IMR-90 (cell line): ENCODE measurements at regions not wholly inside any gene's neighbourhood (a gene's known extent, or its start where the extent isn't known, plus 50 kb on each side); places are given as distances from the start of the nearest gene placed in this dataset.

ENCODE experiments used
- ATAC-seq: fragments of 200-7000 bp; cut with Tn5 transposase; 2 replicates; pipeline ENCODE4 v1.9.1; 2020; ENCODE audit warnings: low read depth, mild to moderate bottlenecking, moderate library complexity
- BruUV-seq: library from RNA; stranded (reverse); fragments of 400-500 nt; replicated peaks from 2 replicates; lab custom pipeline; 2021; lab: Mats Ljungman, UMichigan
- CTCF ChIA-PET: fragments of 300-600 bp; formaldehyde crosslinking; extraction: SDS; loops from one replicate; lab custom pipeline; 2021; ENCODE audit warnings: antibody characterized with exemption; lab: Yijun Ruan, JAX
- POLR2A ChIA-PET: fragments of 300-600 bp; sonication (Branson Sonifier 250); formaldehyde crosslinking; loops from one replicate; lab custom pipeline; 2022; ENCODE audit warnings: antibody characterized with exemption; ENCODE audit not compliant: unreplicated experiment; lab: Charles Lee
- DNase-seq: peaks from one replicate; pipeline ENCODE4 v3.0.0; 2013
- H2AFZ ChIP-seq: replicated peaks from 2 replicates; pipeline ENCODE3; 2013; ENCODE audit warnings: low read length, mild to moderate bottlenecking; ENCODE audit not compliant: poor library complexity
- H2AK5ac ChIP-seq: 2 replicates; pipeline ENCODE4 v1.6.1; 2013; ENCODE audit warnings: low read depth, low read length, inconsistent platforms
- H2AK9ac ChIP-seq: replicated peaks from 2 replicates; pipeline ENCODE3; 2013; ENCODE audit warnings: mild to moderate bottlenecking, low read depth, low read length, moderate library complexity; ENCODE audit not compliant: poor library complexity
- H2BK120ac ChIP-seq: 2 replicates; pipeline ENCODE4 v1.6.1; 2013; ENCODE audit warnings: low read depth, low read length, inconsistent platforms
- H2BK15ac ChIP-seq: 3 replicates; pipeline ENCODE4 v1.6.1; 2013; ENCODE audit warnings: low read depth, low read length, inconsistent platforms
- H2BK20ac ChIP-seq: 2 replicates; pipeline ENCODE4 v1.6.1; 2013; ENCODE audit warnings: low read depth, mild to moderate bottlenecking, inconsistent platforms, low read length, moderate library complexity
- H2BK5ac ChIP-seq: 2 replicates; pipeline ENCODE4 v1.6.1; 2013; ENCODE audit warnings: mild to moderate bottlenecking, low read depth, low read length, inconsistent platforms; ENCODE audit not compliant: poor library complexity, severe bottlenecking
- H3K14ac ChIP-seq: replicated peaks from 2 replicates; pipeline ENCODE4 v1.6.1; 2013; ENCODE audit warnings: low read depth, low read length, inconsistent platforms
- H3K18ac ChIP-seq: 2 replicates; pipeline ENCODE4 v1.6.1; 2013; ENCODE audit warnings: low read depth, low read length, control low read depth
- H3K23ac ChIP-seq: 2 replicates; pipeline ENCODE4 v1.6.1; 2013; ENCODE audit warnings: low read depth, low read length, inconsistent platforms
- H3K27ac ChIP-seq: 2 replicates; pipeline ENCODE4 v1.5.1; 2013; ENCODE audit warnings: mild to moderate bottlenecking, control low read depth, low read length; ENCODE audit not compliant: insufficient read depth
- H3K27me3 ChIP-seq: 2 replicates; pipeline ENCODE4 v1.6.1; 2013; ENCODE audit warnings: low read length; ENCODE audit not compliant: control insufficient read depth, insufficient read depth
- H3K36me3 ChIP-seq: 2 replicates; pipeline ENCODE4 v1.6.1; 2013; ENCODE audit warnings: low read length, mixed read lengths; ENCODE audit not compliant: control insufficient read depth, insufficient read depth
- H3K4ac ChIP-seq: 2 replicates; pipeline ENCODE4 v1.6.1; 2013; ENCODE audit warnings: low read depth, low read length, inconsistent platforms
- H3K4me1 ChIP-seq: 2 replicates; pipeline ENCODE4 v1.6.1; 2013; ENCODE audit warnings: low read length, mixed read lengths; ENCODE audit not compliant: control insufficient read depth, insufficient read depth
- H3K4me2 ChIP-seq: 2 replicates; pipeline ENCODE4 v1.6.1; 2013; ENCODE audit warnings: low read depth, mild to moderate bottlenecking, control low read depth, low read length, moderate library complexity
- H3K4me3 ChIP-seq: 2 replicates; pipeline ENCODE4 v1.5.1; 2013; ENCODE audit warnings: low read depth, mild to moderate bottlenecking, control low read depth, low read length, moderate library complexity; ENCODE audit not compliant: insufficient read depth
- H3K56ac ChIP-seq: 2 replicates; pipeline ENCODE4 v1.6.1; 2013; ENCODE audit warnings: low read length, inconsistent platforms; ENCODE audit not compliant: insufficient read depth; ENCODE audit errors: extremely low read depth
- H3K79me1 ChIP-seq, 2 experiments: 2 replicates each; pipeline ENCODE4 v1.6.1; 2013; ENCODE audit warnings: low read length in 2 of 2, inconsistent platforms in 1 of 2, low read depth in 1 of 2
- H3K9ac ChIP-seq: 2 replicates; pipeline ENCODE4 v1.6.1; 2013; ENCODE audit warnings: low read depth, low read length, control low read depth
- H3K9me1 ChIP-seq: 2 replicates; pipeline ENCODE4 v1.6.1; 2013; ENCODE audit warnings: low read length, inconsistent platforms; ENCODE audit not compliant: insufficient read depth
- H3K9me3 ChIP-seq: 2 replicates; pipeline ENCODE4 v1.6.1; 2013; ENCODE audit warnings: low read length; ENCODE audit not compliant: control insufficient read depth, insufficient read depth
- H4K20me1 ChIP-seq: 2 replicates; pipeline ENCODE4 v1.6.1; 2013; ENCODE audit warnings: low read length, inconsistent platforms; ENCODE audit not compliant: insufficient read depth
- H4K5ac ChIP-seq: 2 replicates; pipeline ENCODE4 v1.6.1; 2013; ENCODE audit warnings: mild to moderate bottlenecking, low read depth, low read length, control low read depth
- H4K8ac ChIP-seq, 2 experiments: 2 replicates each; pipeline ENCODE4 v1.6.1; 2013; ENCODE audit warnings: low read depth in 2 of 2, low read length in 2 of 2, control low read depth in 1 of 2, inconsistent platforms in 1 of 2
- H4K91ac ChIP-seq: 2 replicates; pipeline ENCODE4 v1.6.1; 2013; ENCODE audit warnings: low read depth, low read length, inconsistent platforms; ENCODE audit not compliant: insufficient read depth
- CEBPB ChIP-seq: IDR thresholded peaks from 2 replicates; pipeline ENCODE4 v1.6.1; 2012; ENCODE audit warnings: low read depth, low read length, improper control_type of control experiment
- CHD1 ChIP-seq: IDR thresholded peaks from 2 replicates; pipeline ENCODE4 v1.6.1; 2012; ENCODE audit warnings: low read depth, low read length, improper control_type of control experiment
- CTCF ChIP-seq: conservative IDR thresholded peaks from 2 replicates; pipeline ENCODE4 v1.5.1; 2012; ENCODE audit warnings: mild to moderate bottlenecking, low read depth, low read length, improper control_type of control experiment
- ELK1 ChIP-seq: fragments of 150-350 bp; IDR thresholded peaks from 2 replicates; pipeline ENCODE4 v1.6.1; 2016; ENCODE audit warnings: low read depth, mild to moderate bottlenecking, low read length, moderate library complexity, borderline replicate concordance
- POLR2A ChIP-seq: IDR thresholded peaks from 2 replicates; pipeline ENCODE4 v1.6.1; 2012; ENCODE audit warnings: mild to moderate bottlenecking, low read depth, low read length
- RCOR1 ChIP-seq: IDR thresholded peaks from 2 replicates; pipeline ENCODE4 v1.6.1; 2012; ENCODE audit warnings: mild to moderate bottlenecking, low read length, improper control_type of control experiment; ENCODE audit not compliant: insufficient replicate concordance
- RFX5 ChIP-seq: IDR thresholded peaks from 2 replicates; pipeline ENCODE4 v1.8.0; 2012; ENCODE audit warnings: low read depth, mild to moderate bottlenecking, low read length, moderate library complexity
- SMC3 ChIP-seq: fragments of 150-350 bp; IDR thresholded peaks from 2 replicates; pipeline ENCODE4 v1.6.1; 2016; ENCODE audit warnings: low read depth, mild to moderate bottlenecking, antibody characterized with exemption, low read length, moderate library complexity
- WGBS, 2 experiments: methylation state at CpG; one replicate each; pipeline versions ENCODE4 v1.1.5 to v1.1.7; 2013; ENCODE audit warnings: missing lambda C conversion rate in 2 of 2; ENCODE audit not compliant: insufficient read length in 1 of 2; ENCODE audit errors: extremely low coverage in 2 of 2; 5-methylcytosine and 5-hydroxymethylcytosine counted together
- dilution Hi-C: fragments of 300-500 bp; cut with HindIII; formaldehyde crosslinking; loops from one replicate; pipeline ENCODE4 v1.14.3; 2018; ENCODE audit warnings: low sequenced_read_pairs; ENCODE audit not compliant: unreplicated experiment
- in situ Hi-C: fragments of 300-500 bp; cut with MboI; formaldehyde crosslinking; loops from 3 replicates; pipeline ENCODE4 v1.14.3; 2019; ENCODE audit warnings: low sequenced_read_pairs, inconsistent platforms, mixed read lengths
- intact Hi-C: fragments of 100-400 bp; cut with micrococcal nuclease; formaldehyde crosslinking; loops from 2 replicates; pipeline ENCODE4 v1.10.0; 2022

GRCh38 chr2:16852651-16853050 lies 187.0 kb upstream of the CYRIA start:
- no peak overlapping the region for H2BK15ac ChIP-seq
- H4K91ac ChIP-seq: no peak overlapping the region
- H4K5ac ChIP-seq: no peak overlapping the region
- H3K14ac ChIP-seq: no peak overlapping the region
- no peak overlapping the region for H3K18ac ChIP-seq
- ChIA-PET POLR2A (no interaction called here), CTCF (no interaction called here)
- H2AFZ ChIP-seq: no peak overlapping the region
- no peak overlapping the region for H3K9ac ChIP-seq
- no peaks in the 10 kb centered on the region for H3K27me3 ChIP-seq
- H4K8ac ChIP-seq: no peak overlapping the region
- no peak overlapping the region for H2BK120ac ChIP-seq
- H3K79me1 ChIP-seq: no peaks in the 10 kb centered on the region
- H2AK5ac ChIP-seq: no peak overlapping the region
- H3K36me3 ChIP-seq: no peaks in the 10 kb centered on the region
- WGBS, 2 experiments: no CpG with 5 or more reads among the region's 2 CpGs
- H3K9me1 ChIP-seq: no peaks in the 10 kb centered on the region
- TF ChIP-seq CHD1 (no peak), POLR2A (no peak), CEBPB (no peak), SMC3 (no peak), RCOR1 (no peak), ELK1 (no peak), CTCF (no peak), RFX5 (no peak)
- in situ Hi-C loops: no loop called here
- ATAC-seq (no peak), DNase-seq (no peak)
- no peak overlapping the region for H3K4ac ChIP-seq
- H2BK5ac ChIP-seq: no peak overlapping the region
- no peak overlapping the region for H3K23ac ChIP-seq
- dilution Hi-C loops: no loop called here
- H2BK20ac ChIP-seq: no peak overlapping the region
- H3K4me3 ChIP-seq: no peak overlapping the region
- intact Hi-C loops: no loop called here
- no TSS peak for BruUV-seq
- no peak overlapping the region for H3K27ac ChIP-seq
- peaks cover 12% of the 10 kb centered on the region for H3K9me3 ChIP-seq
- H4K20me1 ChIP-seq: no peaks in the 10 kb centered on the region
- H2AK9ac ChIP-seq: no peak overlapping the region
- no peak overlapping the region for H3K4me2 ChIP-seq
- H3K4me1 ChIP-seq: no peaks in the 10 kb centered on the region
- no peak overlapping the region for H3K56ac ChIP-seq
